WTC11 (cell line): ENCODE measurements at regions not wholly inside any gene's neighbourhood (a gene's known extent, or its start where the extent isn't known, plus 50 kb on each side); places are given as distances from the start of the nearest gene placed in this dataset.

ENCODE experiments used
- ATAC-seq: fragments of 200-7000 bp; cut with Tn5 transposase; 2 replicates; pipeline ENCODE4 v1.10.0; 2021; ENCODE audit warnings: mild to moderate bottlenecking, moderate library complexity
- CTCF ChIA-PET: fragments of 300-600 bp; sonication (Branson Sonifier 250); formaldehyde crosslinking; loops from one replicate; lab custom pipeline; 2021; ENCODE audit warnings: antibody characterized with exemption; lab: Charles Lee
- POLR2A ChIA-PET: fragments of 350-600 bp; sonication (Branson Sonifier 250); formaldehyde crosslinking; loops from one replicate; lab custom pipeline; 2021; ENCODE audit warnings: antibody characterized with exemption; lab: Charles Lee
- DNase-seq: peaks from one replicate; pipeline ENCODE4 v3.0.0; 2021; ENCODE audit warnings: low spot score
- H3K27ac Mint-ChIP-seq: 2 replicates; pipeline ENCODE4 v1.8.0; 2021; ENCODE audit warnings: mixed read lengths
- H3K27me3 Mint-ChIP-seq: 2 replicates; pipeline ENCODE4 v1.8.0; 2021; ENCODE audit warnings: low read depth, mild to moderate bottlenecking, moderate library complexity, mixed read lengths
- H3K36me3 Mint-ChIP-seq: 2 replicates; pipeline ENCODE4 v1.8.0; 2021; ENCODE audit warnings: mixed read lengths
- H3K4me1 Mint-ChIP-seq: 2 replicates; pipeline ENCODE4 v1.8.0; 2022; ENCODE audit warnings: mixed read lengths
- H3K4me3 Mint-ChIP-seq: 2 replicates; pipeline ENCODE4 v1.8.0; 2021; ENCODE audit warnings: mild to moderate bottlenecking, moderate library complexity, mixed read lengths
- H3K9me3 Mint-ChIP-seq: 2 replicates; pipeline ENCODE4 v1.8.0; 2021; ENCODE audit warnings: mixed read lengths
- ESRRA ChIP-seq: sonication (generic); formaldehyde crosslinking; IDR thresholded peaks from 2 replicates; pipeline ENCODE4 v1.8.1; 2022; ENCODE audit warnings: mild to moderate bottlenecking, missing genetic modification reagents, borderline replicate concordance
- ETV6 ChIP-seq: sonication (generic); formaldehyde crosslinking; IDR thresholded peaks from 2 replicates; pipeline ENCODE4 v1.8.1; 2022; ENCODE audit warnings: mild to moderate bottlenecking, missing genetic modification reagents
- FOXP1 ChIP-seq: sonication (generic); formaldehyde crosslinking; IDR thresholded peaks from 2 replicates; pipeline ENCODE4 v1.8.0; 2022; ENCODE audit warnings: missing genetic modification reagents, mild to moderate bottlenecking, moderate library complexity, borderline replicate concordance
- IRF2 ChIP-seq: sonication (generic); formaldehyde crosslinking; IDR thresholded peaks from 2 replicates; pipeline ENCODE4 v1.8.0; 2022; ENCODE audit warnings: low read depth, missing genetic modification reagents, borderline replicate concordance
- MXD4 ChIP-seq: fragments of 250-450 bp; sonication (Bioruptor Pico); IDR thresholded peaks from 2 replicates; pipeline ENCODE4 v1.8.0; 2021; ENCODE audit warnings: mild to moderate bottlenecking, moderate library complexity, borderline replicate concordance
- MYBL2 ChIP-seq: sonication (generic); formaldehyde crosslinking; IDR thresholded peaks from 2 replicates; pipeline ENCODE4 v1.8.1; 2023; ENCODE audit warnings: mild to moderate bottlenecking, moderate library complexity, missing genetic modification reagents
- SMAD4 ChIP-seq: sonication (generic); formaldehyde crosslinking; IDR thresholded peaks from 2 replicates; pipeline ENCODE4 v1.8.0; 2022; ENCODE audit warnings: mild to moderate bottlenecking, missing genetic modification reagents
- TEAD4 ChIP-seq: sonication (generic); formaldehyde crosslinking; IDR thresholded peaks from 2 replicates; pipeline ENCODE4 v1.8.0; 2022; ENCODE audit warnings: mild to moderate bottlenecking, missing genetic modification reagents
- TP53 ChIP-seq: sonication (generic); formaldehyde crosslinking; IDR thresholded peaks from 2 replicates; pipeline ENCODE4 v1.8.1; 2023; ENCODE audit warnings: mild to moderate bottlenecking, missing genetic modification reagents
- ZNF317 ChIP-seq: sonication (generic); formaldehyde crosslinking; IDR thresholded peaks from 2 replicates; pipeline ENCODE4 v1.8.1; 2023; ENCODE audit warnings: low read depth, mild to moderate bottlenecking, moderate library complexity, missing genetic modification reagents, borderline replicate concordance
- TF ChIP-seq, protein P1 (sequence below): sonication (generic); formaldehyde crosslinking; IDR thresholded peaks from 2 replicates; pipeline ENCODE4 v1.8.0; 2022; ENCODE audit warnings: mild to moderate bottlenecking, missing genetic modification reagents
- TF ChIP-seq, protein P2 (sequence below): sonication (generic); formaldehyde crosslinking; IDR thresholded peaks from 2 replicates; pipeline ENCODE4 v1.8.0; 2023; ENCODE audit warnings: missing genetic modification reagents, mild to moderate bottlenecking, borderline replicate concordance
- TF ChIP-seq, protein P3 (sequence below): sonication (generic); formaldehyde crosslinking; IDR thresholded peaks from 2 replicates; pipeline ENCODE4 v1.8.0; 2022; ENCODE audit warnings: mild to moderate bottlenecking, missing genetic modification reagents
- TF ChIP-seq, protein P4 (sequence below): sonication (generic); formaldehyde crosslinking; conservative IDR thresholded peaks from 2 replicates; pipeline ENCODE4 v1.8.1; 2023; ENCODE audit warnings: mild to moderate bottlenecking, low read depth, missing genetic modification reagents, moderate library complexity
- TF ChIP-seq, protein P5 (sequence below): sonication (generic); formaldehyde crosslinking; IDR thresholded peaks from 2 replicates; pipeline ENCODE4 v1.8.0; 2022; ENCODE audit warnings: missing genetic modification reagents
- TF ChIP-seq, protein P6 (sequence below): sonication (generic); formaldehyde crosslinking; IDR thresholded peaks from 2 replicates; pipeline ENCODE4 v1.8.1; 2022; ENCODE audit warnings: low read depth, mild to moderate bottlenecking, moderate library complexity, missing genetic modification reagents, borderline replicate concordance

DNA sequence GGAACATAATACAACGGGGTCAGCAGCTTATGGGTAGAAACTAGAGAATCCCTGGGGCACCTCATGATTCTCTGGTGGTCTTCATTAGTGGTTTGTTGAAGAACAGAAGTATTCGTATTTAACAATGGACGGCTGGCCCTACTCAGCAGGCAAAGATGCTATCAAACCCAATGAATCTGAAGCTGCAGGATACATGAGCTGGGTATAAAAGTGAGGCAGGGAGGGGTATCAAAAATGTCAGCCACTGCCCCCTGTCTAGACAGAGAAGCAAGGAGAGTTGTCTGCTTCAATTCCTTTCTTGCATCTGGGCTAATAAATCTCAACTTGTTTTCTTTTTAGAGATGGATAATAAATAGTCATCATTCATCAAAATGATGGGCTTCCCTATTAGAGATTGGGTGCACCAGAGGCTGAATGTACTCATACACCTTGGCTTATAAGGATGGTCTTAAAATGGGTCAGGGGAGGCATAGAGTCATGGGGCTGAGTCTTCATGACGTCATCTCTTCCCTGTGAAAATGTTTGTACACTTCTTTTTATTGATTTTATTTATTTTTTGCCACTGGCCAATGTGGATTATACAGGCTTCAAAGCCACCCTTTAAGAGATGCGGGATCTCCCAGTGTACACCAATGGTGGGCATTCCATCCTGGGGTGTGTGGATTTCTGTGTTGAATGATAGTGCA lies 259.5 kb downstream of the SHOX start:
- H3K9me3 Mint-ChIP-seq: peaks cover 53% of the 10 kb centered on the region

More for the DNA sequence above, 259.5 kb downstream of the SHOX start:
- TF ChIP-seq ESRRA (CRISPR knock-in tag): no peak
- TF ChIP-seq, protein P1, sequence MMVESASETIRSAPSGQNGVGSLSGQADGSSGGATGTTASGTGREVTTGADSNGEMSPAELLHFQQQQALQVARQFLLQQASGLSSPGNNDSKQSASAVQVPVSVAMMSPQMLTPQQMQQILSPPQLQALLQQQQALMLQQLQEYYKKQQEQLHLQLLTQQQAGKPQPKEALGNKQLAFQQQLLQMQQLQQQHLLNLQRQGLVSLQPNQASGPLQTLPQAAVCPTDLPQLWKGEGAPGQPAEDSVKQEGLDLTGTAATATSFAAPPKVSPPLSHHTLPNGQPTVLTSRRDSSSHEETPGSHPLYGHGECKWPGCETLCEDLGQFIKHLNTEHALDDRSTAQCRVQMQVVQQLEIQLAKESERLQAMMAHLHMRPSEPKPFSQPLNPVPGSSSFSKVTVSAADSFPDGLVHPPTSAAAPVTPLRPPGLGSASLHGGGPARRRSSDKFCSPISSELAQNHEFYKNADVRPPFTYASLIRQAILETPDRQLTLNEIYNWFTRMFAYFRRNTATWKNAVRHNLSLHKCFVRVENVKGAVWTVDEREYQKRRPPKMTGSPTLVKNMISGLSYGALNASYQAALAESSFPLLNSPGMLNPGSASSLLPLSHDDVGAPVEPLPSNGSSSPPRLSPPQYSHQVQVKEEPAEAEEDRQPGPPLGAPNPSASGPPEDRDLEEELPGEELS (CRISPR knock-in tag): no peak
- no peak for TF ChIP-seq ETV6 (CRISPR knock-in tag)
- TF ChIP-seq FOXP1 (CRISPR knock-in tag): no peak
- TF ChIP-seq TEAD4 (CRISPR knock-in tag): no peak
- TF ChIP-seq, protein P2, sequence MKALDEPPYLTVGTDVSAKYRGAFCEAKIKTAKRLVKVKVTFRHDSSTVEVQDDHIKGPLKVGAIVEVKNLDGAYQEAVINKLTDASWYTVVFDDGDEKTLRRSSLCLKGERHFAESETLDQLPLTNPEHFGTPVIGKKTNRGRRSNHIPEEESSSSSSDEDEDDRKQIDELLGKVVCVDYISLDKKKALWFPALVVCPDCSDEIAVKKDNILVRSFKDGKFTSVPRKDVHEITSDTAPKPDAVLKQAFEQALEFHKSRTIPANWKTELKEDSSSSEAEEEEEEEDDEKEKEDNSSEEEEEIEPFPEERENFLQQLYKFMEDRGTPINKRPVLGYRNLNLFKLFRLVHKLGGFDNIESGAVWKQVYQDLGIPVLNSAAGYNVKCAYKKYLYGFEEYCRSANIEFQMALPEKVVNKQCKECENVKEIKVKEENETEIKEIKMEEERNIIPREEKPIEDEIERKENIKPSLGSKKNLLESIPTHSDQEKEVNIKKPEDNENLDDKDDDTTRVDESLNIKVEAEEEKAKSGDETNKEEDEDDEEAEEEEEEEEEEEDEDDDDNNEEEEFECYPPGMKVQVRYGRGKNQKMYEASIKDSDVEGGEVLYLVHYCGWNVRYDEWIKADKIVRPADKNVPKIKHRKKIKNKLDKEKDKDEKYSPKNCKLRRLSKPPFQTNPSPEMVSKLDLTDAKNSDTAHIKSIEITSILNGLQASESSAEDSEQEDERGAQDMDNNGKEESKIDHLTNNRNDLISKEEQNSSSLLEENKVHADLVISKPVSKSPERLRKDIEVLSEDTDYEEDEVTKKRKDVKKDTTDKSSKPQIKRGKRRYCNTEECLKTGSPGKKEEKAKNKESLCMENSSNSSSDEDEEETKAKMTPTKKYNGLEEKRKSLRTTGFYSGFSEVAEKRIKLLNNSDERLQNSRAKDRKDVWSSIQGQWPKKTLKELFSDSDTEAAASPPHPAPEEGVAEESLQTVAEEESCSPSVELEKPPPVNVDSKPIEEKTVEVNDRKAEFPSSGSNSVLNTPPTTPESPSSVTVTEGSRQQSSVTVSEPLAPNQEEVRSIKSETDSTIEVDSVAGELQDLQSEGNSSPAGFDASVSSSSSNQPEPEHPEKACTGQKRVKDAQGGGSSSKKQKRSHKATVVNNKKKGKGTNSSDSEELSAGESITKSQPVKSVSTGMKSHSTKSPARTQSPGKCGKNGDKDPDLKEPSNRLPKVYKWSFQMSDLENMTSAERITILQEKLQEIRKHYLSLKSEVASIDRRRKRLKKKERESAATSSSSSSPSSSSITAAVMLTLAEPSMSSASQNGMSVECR: no peak
- TF ChIP-seq, protein P3, sequence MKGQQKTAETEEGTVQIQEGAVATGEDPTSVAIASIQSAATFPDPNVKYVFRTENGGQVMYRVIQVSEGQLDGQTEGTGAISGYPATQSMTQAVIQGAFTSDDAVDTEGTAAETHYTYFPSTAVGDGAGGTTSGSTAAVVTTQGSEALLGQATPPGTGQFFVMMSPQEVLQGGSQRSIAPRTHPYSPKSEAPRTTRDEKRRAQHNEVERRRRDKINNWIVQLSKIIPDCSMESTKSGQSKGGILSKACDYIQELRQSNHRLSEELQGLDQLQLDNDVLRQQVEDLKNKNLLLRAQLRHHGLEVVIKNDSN (CRISPR knock-in tag): no peak
- TF ChIP-seq, protein P4, sequence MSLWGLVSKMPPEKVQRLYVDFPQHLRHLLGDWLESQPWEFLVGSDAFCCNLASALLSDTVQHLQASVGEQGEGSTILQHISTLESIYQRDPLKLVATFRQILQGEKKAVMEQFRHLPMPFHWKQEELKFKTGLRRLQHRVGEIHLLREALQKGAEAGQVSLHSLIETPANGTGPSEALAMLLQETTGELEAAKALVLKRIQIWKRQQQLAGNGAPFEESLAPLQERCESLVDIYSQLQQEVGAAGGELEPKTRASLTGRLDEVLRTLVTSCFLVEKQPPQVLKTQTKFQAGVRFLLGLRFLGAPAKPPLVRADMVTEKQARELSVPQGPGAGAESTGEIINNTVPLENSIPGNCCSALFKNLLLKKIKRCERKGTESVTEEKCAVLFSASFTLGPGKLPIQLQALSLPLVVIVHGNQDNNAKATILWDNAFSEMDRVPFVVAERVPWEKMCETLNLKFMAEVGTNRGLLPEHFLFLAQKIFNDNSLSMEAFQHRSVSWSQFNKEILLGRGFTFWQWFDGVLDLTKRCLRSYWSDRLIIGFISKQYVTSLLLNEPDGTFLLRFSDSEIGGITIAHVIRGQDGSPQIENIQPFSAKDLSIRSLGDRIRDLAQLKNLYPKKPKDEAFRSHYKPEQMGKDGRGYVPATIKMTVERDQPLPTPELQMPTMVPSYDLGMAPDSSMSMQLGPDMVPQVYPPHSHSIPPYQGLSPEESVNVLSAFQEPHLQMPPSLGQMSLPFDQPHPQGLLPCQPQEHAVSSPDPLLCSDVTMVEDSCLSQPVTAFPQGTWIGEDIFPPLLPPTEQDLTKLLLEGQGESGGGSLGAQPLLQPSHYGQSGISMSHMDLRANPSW (CRISPR knock-in tag): no peak
- TF ChIP-seq IRF2: no peak
- no peak for TF ChIP-seq ZNF317 (CRISPR knock-in tag)
- no peak for TF ChIP-seq TP53 (CRISPR knock-in tag)
- TF ChIP-seq, protein P5, sequence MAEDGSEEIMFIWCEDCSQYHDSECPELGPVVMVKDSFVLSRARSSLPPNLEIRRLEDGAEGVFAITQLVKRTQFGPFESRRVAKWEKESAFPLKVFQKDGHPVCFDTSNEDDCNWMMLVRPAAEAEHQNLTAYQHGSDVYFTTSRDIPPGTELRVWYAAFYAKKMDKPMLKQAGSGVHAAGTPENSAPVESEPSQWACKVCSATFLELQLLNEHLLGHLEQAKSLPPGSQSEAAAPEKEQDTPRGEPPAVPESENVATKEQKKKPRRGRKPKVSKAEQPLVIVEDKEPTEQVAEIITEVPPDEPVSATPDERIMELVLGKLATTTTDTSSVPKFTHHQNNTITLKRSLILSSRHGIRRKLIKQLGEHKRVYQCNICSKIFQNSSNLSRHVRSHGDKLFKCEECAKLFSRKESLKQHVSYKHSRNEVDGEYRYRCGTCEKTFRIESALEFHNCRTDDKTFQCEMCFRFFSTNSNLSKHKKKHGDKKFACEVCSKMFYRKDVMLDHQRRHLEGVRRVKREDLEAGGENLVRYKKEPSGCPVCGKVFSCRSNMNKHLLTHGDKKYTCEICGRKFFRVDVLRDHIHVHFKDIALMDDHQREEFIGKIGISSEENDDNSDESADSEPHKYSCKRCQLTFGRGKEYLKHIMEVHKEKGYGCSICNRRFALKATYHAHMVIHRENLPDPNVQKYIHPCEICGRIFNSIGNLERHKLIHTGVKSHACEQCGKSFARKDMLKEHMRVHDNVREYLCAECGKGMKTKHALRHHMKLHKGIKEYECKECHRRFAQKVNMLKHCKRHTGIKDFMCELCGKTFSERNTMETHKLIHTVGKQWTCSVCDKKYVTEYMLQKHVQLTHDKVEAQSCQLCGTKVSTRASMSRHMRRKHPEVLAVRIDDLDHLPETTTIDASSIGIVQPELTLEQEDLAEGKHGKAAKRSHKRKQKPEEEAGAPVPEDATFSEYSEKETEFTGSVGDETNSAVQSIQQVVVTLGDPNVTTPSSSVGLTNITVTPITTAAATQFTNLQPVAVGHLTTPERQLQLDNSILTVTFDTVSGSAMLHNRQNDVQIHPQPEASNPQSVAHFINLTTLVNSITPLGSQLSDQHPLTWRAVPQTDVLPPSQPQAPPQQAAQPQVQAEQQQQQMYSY: no peak
- no peak for TF ChIP-seq SMAD4
- TF ChIP-seq MYBL2 (CRISPR knock-in tag): no peak
- TF ChIP-seq, protein P6, sequence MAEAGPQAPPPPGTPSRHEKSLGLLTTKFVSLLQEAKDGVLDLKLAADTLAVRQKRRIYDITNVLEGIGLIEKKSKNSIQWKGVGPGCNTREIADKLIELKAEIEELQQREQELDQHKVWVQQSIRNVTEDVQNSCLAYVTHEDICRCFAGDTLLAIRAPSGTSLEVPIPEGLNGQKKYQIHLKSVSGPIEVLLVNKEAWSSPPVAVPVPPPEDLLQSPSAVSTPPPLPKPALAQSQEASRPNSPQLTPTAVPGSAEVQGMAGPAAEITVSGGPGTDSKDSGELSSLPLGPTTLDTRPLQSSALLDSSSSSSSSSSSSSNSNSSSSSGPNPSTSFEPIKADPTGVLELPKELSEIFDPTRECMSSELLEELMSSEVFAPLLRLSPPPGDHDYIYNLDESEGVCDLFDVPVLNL (CRISPR knock-in tag): no peak
- TF ChIP-seq MXD4: no peak
- Mint-ChIP-seq H3K27ac (no peak overlapping the region), H3K4me1 (no peaks in the 10 kb centered on the region), H3K36me3 (peaks cover 25% of the 10 kb centered on the region), H3K27me3 (peaks cover 5% of the 10 kb centered on the region), H3K4me3 (no peak overlapping the region)
- CTCF ChIA-PET: no interaction called here
- POLR2A ChIA-PET: no interaction called here
- DNase-seq (no peak), ATAC-seq (no peak)
